ENCODE measurements at regions not wholly inside any gene's neighbourhood (a gene's known extent, or its start where the extent isn't known, plus 50 kb on each side); places are given as distances from the start of the nearest gene placed in this dataset.

DNA sequence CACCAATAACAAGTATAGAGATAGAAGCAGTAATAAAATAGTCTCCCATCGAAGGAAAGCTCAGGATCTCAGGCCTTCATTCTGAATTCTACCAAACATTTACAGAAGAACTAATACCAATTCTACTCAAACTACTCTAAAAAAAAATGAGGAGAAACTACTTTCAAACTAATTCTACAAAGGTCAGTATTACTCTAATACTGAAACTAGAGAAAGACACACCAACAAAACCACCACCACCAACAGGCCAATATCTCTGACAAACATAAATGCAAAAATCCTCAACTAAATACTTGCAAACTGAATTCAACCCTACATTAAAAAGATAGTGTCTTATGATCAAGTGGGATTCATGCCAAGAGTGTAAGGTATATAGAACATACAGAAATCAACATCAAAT is 1078.4 kb downstream of the KCNT2 start:
- no peaks in the 10 kb centered on the region; the same call in 1 of the 2 replicates for H3K9me2 ChIP-seq (ENCODE audit: insufficient read depth)
- no peak overlapping the region for H3K27ac ChIP-seq (ENCODE audit: low read depth, low read length)
- H3K4me3 ChIP-seq (replicated peaks in 1 of 2; ENCODE audit: low read depth in 1 of 2, low read length in 2 of 2), result no peak overlapping the region
- DNase-seq (ENCODE audit: low read depth, low spot score) (no peak), ATAC-seq (no peak)
- intact Hi-C loops (cut with micrococcal nuclease), result no loop called here
- no TSS peak for BruUV-seq (replicated peaks)
- H4K20me1 ChIP-seq (ENCODE audit: insufficient read depth), result no peaks in the 10 kb centered on the region
- TF ChIP-seq EZH2phosphoT487 (IDR thresholded peaks at IDR 0.05; ENCODE audit: borderline replicate concordance) (no peak), POLR2A (IDR thresholded peaks at IDR 0.05; ENCODE audit: borderline replicate concordance, extremely low read depth, insufficient read depth, insufficient read length) (no peak), ZNF274 (IDR thresholded peaks at IDR 0.05; ENCODE audit: low read depth, low read length) (no peak), TCF7L2 (IDR thresholded peaks at IDR 0.05; ENCODE audit: borderline replicate concordance, extremely low read depth, insufficient read depth, insufficient read length) (no peak), YY1 (IDR thresholded peaks at IDR 0.05; ENCODE audit: extremely low read depth, insufficient replicate concordance, low read depth, low read length) (no peak), JUND (IDR thresholded peaks at IDR 0.05) (no peak)
- H3K27me3 ChIP-seq (ENCODE audit: insufficient read depth, low read length), result no peaks in the 10 kb centered on the region
- H3K9me3 ChIP-seq (ENCODE audit: control insufficient read depth in 1 of 2, insufficient read depth in 1 of 2, low read depth in 1 of 2, low read length in 2 of 2), result no peaks in the 10 kb centered on the region
- H3K9ac ChIP-seq (ENCODE audit: low read length), result no peak overlapping the region
- no peak overlapping the region for H3K4me2 ChIP-seq (ENCODE audit: low read length)
- H3K36me3 ChIP-seq (ENCODE audit: control insufficient read depth in 1 of 2, insufficient read depth in 2 of 2, low read length in 2 of 2), result no peaks in the 10 kb centered on the region
- ChIA-PET RAD21 (ENCODE audit: low non-redundant PET in 1 of 2, low total read pairs in 2 of 2, uncharacterized antibody in 2 of 2, unreplicated experiment in 2 of 2) (no interaction called here), CTCF (no interaction called here), POLR2A (no interaction called here)
- no peak overlapping the region for H2AFZ ChIP-seq (ENCODE audit: low read depth, low read length, poor library complexity, severe bottlenecking)
- no peaks in the 10 kb centered on the region for H3K79me2 ChIP-seq (ENCODE audit: insufficient read depth, low read length)
- no peaks in the 10 kb centered on the region for H3K4me1 ChIP-seq (ENCODE audit: control insufficient read depth in 1 of 2, insufficient read depth in 2 of 2, low read length in 2 of 2)

DNA sequence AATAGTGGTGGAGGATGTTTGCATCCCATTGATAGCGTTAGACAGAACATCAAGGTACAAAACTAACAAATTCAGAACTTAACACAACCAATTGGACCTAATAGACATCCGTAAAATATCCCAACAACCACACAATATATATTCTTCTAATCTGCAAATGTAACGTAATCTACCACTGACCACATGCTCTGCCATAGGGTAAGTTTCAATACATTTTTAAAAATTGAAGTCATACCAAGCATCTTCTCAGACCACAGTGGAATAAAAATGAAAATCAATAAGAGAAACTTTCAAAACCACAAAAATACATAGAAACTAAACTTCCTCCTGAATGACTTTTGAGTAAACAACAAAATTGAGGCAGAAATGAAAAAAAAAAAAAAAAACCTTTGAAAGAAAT is 1087.5 kb downstream of the KCNT2 start:
- H3K4me2 ChIP-seq (ENCODE audit: low read length), result no peak overlapping the region
- DNase-seq (ENCODE audit: low read depth, low spot score) (no peak), ATAC-seq (no peak)
- no peaks in the 10 kb centered on the region for H3K36me3 ChIP-seq (ENCODE audit: control insufficient read depth in 1 of 2, insufficient read depth in 2 of 2, low read length in 2 of 2)
- CTCF ChIA-PET, result no interaction called here
- no peak overlapping the region for H3K9ac ChIP-seq (ENCODE audit: low read length)
- no TSS peak for BruUV-seq (replicated peaks)
- intact Hi-C loops (cut with micrococcal nuclease), result no loop called here
- no peak overlapping the region for H3K4me3 ChIP-seq (replicated peaks in 1 of 2; ENCODE audit: low read depth in 1 of 2, low read length in 2 of 2)
- H3K9me2 ChIP-seq (ENCODE audit: insufficient read depth), result no peaks in the 10 kb centered on the region
- H3K27ac ChIP-seq (ENCODE audit: low read depth, low read length), result no peak overlapping the region
- H3K79me2 ChIP-seq (ENCODE audit: insufficient read depth, low read length), result no peaks in the 10 kb centered on the region
- RAD21 ChIA-PET (ENCODE audit: low non-redundant PET in 1 of 2, low total read pairs in 2 of 2, uncharacterized antibody in 2 of 2, unreplicated experiment in 2 of 2), result no interaction called here
- no peaks in the 10 kb centered on the region for H3K9me3 ChIP-seq (ENCODE audit: control insufficient read depth in 1 of 2, insufficient read depth in 1 of 2, low read depth in 1 of 2, low read length in 2 of 2)
- TF ChIP-seq, protein P1, sequence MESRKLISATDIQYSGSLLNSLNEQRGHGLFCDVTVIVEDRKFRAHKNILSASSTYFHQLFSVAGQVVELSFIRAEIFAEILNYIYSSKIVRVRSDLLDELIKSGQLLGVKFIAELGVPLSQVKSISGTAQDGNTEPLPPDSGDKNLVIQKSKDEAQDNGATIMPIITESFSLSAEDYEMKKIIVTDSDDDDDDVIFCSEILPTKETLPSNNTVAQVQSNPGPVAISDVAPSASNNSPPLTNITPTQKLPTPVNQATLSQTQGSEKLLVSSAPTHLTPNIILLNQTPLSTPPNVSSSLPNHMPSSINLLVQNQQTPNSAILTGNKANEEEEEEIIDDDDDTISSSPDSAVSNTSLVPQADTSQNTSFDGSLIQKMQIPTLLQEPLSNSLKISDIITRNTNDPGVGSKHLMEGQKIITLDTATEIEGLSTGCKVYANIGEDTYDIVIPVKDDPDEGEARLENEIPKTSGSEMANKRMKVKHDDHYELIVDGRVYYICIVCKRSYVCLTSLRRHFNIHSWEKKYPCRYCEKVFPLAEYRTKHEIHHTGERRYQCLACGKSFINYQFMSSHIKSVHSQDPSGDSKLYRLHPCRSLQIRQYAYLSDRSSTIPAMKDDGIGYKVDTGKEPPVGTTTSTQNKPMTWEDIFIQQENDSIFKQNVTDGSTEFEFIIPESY (IDR thresholded peaks at IDR 0.05; ENCODE audit: extremely low read depth, insufficient replicate concordance, low read length), result no peak
- TF ChIP-seq ELF1 (IDR thresholded peaks at IDR 0.05; ENCODE audit: borderline replicate concordance, low read depth) (no peak), EGR1 (IDR thresholded peaks at IDR 0.05; ENCODE audit: low read depth) (no peak), SP1 (IDR thresholded peaks at IDR 0.05; ENCODE audit: low read depth) (no peak), CBX3 (IDR thresholded peaks at IDR 0.05; ENCODE audit: low read depth) (no peak), EZH2phosphoT487 (IDR thresholded peaks at IDR 0.05; ENCODE audit: borderline replicate concordance) (no peak)
- no peaks in the 10 kb centered on the region for H3K27me3 ChIP-seq (ENCODE audit: insufficient read depth, low read length)
- POLR2A ChIA-PET, result no interaction called here
- H2AFZ ChIP-seq (ENCODE audit: low read depth, low read length, poor library complexity, severe bottlenecking), result no peak overlapping the region
- H3K4me1 ChIP-seq (ENCODE audit: control insufficient read depth in 1 of 2, insufficient read depth in 2 of 2, low read length in 2 of 2), result no peaks in the 10 kb centered on the region
- no peaks in the 10 kb centered on the region for H4K20me1 ChIP-seq (ENCODE audit: insufficient read depth)

Measured in HCT116 (cell line).